Calu3 (cell line): ENCODE measurements at regions not wholly inside any gene's neighbourhood (a gene's known extent, or its start where the extent isn't known, plus 50 kb on each side); places are given as distances from the start of the nearest gene placed in this dataset.

ENCODE experiments used
- BruUV-seq: library from RNA; stranded (reverse); fragments of 400-500 nt; replicated peaks from 2 replicates; lab custom pipeline; 2021; lab: Mats Ljungman, UMichigan
- CTCF ChIA-PET: fragments of 300-600 bp; sonication (Branson Sonifier 250); formaldehyde crosslinking; loops from one replicate; lab custom pipeline; 2022; ENCODE audit warnings: antibody characterized with exemption; lab: Charles Lee
- DNase-seq: peaks from one replicate; pipeline ENCODE4 v3.0.0; 2022
- H3K27ac Mint-ChIP-seq: one replicate; pipeline ENCODE4 v1.8.0; 2022; ENCODE audit warnings: mixed read lengths; ENCODE audit not compliant: unreplicated experiment
- H3K27me3 Mint-ChIP-seq: one replicate; pipeline ENCODE4 v1.8.0; 2022; ENCODE audit warnings: mixed read lengths; ENCODE audit not compliant: unreplicated experiment
- H3K36me3 Mint-ChIP-seq: one replicate; pipeline ENCODE4 v1.8.0; 2022; ENCODE audit warnings: mild to moderate bottlenecking, moderate library complexity, mixed read lengths; ENCODE audit not compliant: insufficient read depth, unreplicated experiment
- H3K4me1 Mint-ChIP-seq: one replicate; pipeline ENCODE4 v1.8.0; 2022; ENCODE audit warnings: mild to moderate bottlenecking, low read depth, mixed read lengths; ENCODE audit not compliant: unreplicated experiment
- H3K4me3 Mint-ChIP-seq: one replicate; pipeline ENCODE4 v1.8.0; 2022; ENCODE audit warnings: mild to moderate bottlenecking, low read depth, moderate library complexity, mixed read lengths; ENCODE audit not compliant: unreplicated experiment
- H3K9me3 Mint-ChIP-seq: one replicate; pipeline ENCODE4 v1.8.0; 2022; ENCODE audit warnings: low read depth, mixed read lengths; ENCODE audit not compliant: unreplicated experiment
- CTCF ChIP-seq: fragments of 200-600 bp; IDR thresholded peaks from one replicate; pipeline ENCODE4 v1.8.0; 2022; ENCODE audit warnings: antibody characterized with exemption; ENCODE audit not compliant: unreplicated experiment
- intact Hi-C: fragments of 100-400 bp; cut with micrococcal nuclease; formaldehyde crosslinking; loops from one replicate; pipeline ENCODE4 v1.10.0; 2022; ENCODE audit not compliant: unreplicated experiment

- Mint-ChIP-seq H3K27me3 (no peaks in the 10 kb centered on the region), H3K4me1 (no peaks in the 10 kb centered on the region), H3K9me3 (peaks cover 3% of the 10 kb centered on the region), H3K4me3 (no peak overlapping the region), H3K27ac (no peak overlapping the region), H3K36me3 (no peaks in the 10 kb centered on the region)
- DNase-seq, result no peak
- CTCF ChIA-PET, result no interaction called here
- intact Hi-C loops, result no loop called here
- TF ChIP-seq CTCF, result no peak
- no TSS peak for BruUV-seq
Observed at GRCh38 chr5:20469390-20469789, 481.4 kb upstream of the CDH18 start.

- CTCF ChIA-PET, result no interaction called here
- H3K27ac Mint-ChIP-seq, result no peak overlapping the region
- H3K9me3 Mint-ChIP-seq, result peaks cover 8% of the 10 kb centered on the region
- intact Hi-C loops, result no loop called here
- H3K27me3 Mint-ChIP-seq, result no peaks in the 10 kb centered on the region
- no peaks in the 10 kb centered on the region for H3K36me3 Mint-ChIP-seq
- no peaks in the 10 kb centered on the region for H3K4me1 Mint-ChIP-seq
- no peak for DNase-seq
- no peak overlapping the region for H3K4me3 Mint-ChIP-seq
- no TSS peak for BruUV-seq
- no peak for TF ChIP-seq CTCF
Observed at GRCh38 chr5:20466512-20466911, 478.5 kb upstream of the CDH18 start.

GRCh38 chr5:20463206-20463605 is 475.2 kb upstream of the CDH18 start:
- H3K9me3 Mint-ChIP-seq, result peaks cover 10% of the 10 kb centered on the region
- no peak overlapping the region for H3K4me3 Mint-ChIP-seq
- no peak for DNase-seq
- H3K27me3 Mint-ChIP-seq, result no peaks in the 10 kb centered on the region
- H3K4me1 Mint-ChIP-seq, result no peaks in the 10 kb centered on the region
- TF ChIP-seq CTCF, result no peak
- H3K36me3 Mint-ChIP-seq, result no peaks in the 10 kb centered on the region
- no peak overlapping the region for H3K27ac Mint-ChIP-seq
- intact Hi-C loops, result no loop called here
- BruUV-seq, result no TSS peak
- CTCF ChIA-PET, result no interaction called here

GRCh38 chr5:20446121-20446520 is 458.1 kb upstream of the CDH18 start:
- Mint-ChIP-seq H3K4me1 (peaks cover 7% of the 10 kb centered on the region), H3K9me3 (no peaks in the 10 kb centered on the region), H3K36me3 (no peaks in the 10 kb centered on the region), H3K27ac (no peak overlapping the region), H3K4me3 (no peak overlapping the region), H3K27me3 (no peaks in the 10 kb centered on the region)
- CTCF ChIA-PET, result no interaction called here
- DNase-seq, result no peak
- intact Hi-C loops, result no loop called here
- TF ChIP-seq CTCF, result no peak
- BruUV-seq, result no TSS peak
